ENCODE measurements at regions not wholly inside any gene's neighbourhood (a gene's known extent, or its start where the extent isn't known, plus 50 kb on each side); places are given as distances from the start of the nearest gene placed in this dataset.

DNA sequence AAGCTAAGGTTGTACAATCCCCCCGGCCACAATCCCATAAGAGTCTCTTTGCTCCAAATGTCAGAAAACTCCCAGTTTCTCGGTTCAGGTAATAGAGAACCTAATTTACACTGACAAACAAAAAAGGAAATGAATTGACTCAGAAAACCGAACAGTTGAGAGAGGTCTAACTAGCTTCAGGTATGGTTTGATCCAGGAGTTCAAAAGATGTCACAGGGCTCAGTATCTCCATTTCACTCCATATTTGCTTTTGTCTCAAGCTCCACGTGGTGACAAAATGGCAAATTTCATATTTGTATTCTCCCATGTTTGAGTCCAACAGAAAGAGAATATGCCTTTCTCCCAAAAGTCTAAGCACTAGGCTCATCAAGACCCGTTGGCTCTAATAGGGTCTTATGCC, 117.4 kb downstream of the AXIN2 start:
- DNase-seq (ENCODE audit: low read depth in 2 of 2): no peak

DNA sequence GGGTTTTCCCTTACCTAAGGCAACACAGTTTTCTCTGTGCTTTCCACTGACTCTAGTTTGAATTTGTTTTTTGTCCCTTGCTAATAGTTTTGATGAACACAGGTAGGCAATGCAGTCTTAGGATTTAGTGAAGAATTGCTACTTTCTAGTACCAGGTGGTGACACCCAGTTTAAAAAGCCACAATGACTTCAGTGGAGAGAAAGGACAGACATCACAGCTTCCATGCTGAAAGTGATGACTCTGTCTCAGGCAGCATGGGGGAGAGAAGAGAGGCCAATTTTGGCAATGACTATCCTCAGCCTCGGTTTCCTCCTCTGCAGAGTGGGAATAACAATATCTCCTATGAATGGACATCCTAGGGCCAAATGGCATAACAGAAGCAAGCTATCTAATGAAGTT, 118.8 kb downstream of the AXIN2 start:
- no peak for DNase-seq (ENCODE audit: low read depth in 2 of 2)

DNA sequence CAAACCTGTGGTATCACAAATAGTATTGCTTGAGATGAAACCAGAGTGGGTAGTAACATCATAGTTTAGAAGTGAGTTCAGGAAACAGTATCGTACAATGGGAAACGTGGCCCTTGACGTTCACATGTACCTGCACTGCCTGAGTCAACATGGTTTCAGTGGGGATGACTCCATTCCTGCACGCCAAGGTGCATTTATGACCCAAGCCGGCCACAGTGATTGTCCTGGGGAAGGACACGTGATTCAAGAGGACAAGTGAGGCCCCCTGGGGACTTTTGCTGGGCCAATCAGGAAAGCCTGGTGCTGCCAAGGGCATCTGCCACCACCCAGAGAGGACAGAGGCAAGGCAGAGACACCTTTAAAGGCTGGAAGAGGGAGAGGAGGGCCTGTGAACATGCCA, 119.2 kb downstream of the AXIN2 start:
- DNase-seq (ENCODE audit: low read depth in 2 of 2): no peak

DNA sequence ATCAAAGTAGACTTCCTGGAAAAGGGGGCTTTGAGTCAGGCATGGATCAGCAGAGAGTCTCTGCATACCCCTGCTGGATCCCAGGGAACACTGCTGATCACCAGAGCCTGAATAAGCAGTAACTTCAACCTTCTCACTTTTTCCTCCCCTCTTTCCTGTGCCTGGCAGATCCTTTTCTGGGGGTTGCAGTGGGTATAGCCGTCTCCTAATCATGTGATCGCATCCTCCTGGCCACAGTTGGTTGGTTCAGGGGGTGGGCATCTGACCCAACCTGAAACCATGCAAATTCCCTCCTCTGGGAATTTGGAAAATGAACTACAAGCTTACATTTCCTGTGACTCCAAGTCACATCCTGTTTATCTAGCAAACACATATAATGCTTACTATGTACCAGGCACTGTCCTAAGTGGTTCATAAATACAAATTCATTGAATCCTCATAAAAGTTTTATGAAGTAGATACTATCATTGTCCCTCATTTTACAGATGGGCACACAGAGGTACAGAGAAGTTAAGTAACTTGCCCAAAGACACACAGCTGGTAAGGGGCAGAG, 120.3 kb downstream of the AXIN2 start:
- no peak for DNase-seq (ENCODE audit: low read depth in 2 of 2)

DNA sequence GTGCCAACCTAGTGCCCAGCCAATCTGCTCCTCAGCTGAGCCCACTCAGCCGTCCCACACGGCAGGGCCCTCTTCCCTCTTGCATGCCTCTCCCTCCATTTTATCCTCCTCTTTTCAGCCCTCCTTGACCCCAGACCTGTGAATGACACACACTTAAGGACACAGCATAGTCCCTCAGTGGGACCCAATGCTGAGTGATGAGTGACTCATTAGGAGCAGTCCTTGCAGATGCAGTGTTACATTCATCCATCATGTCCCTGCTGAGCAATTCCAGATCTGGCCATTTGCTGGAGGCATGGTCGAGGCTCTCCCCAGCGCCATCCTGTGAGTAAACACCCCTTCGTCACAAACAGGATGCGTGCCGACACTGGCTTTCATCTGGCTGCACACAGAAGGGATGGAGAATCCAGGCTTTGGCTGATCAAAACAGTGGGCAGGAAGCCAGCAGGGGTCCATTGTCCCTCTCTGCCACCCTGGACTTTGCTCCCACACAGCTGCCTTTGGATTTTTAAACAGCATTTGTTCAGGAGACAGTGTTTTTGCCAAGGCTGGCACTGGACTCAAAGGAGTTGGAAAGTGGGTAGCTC, 122.6 kb downstream of the AXIN2 start:
- no peak for DNase-seq (ENCODE audit: low read depth in 2 of 2)

DNA sequence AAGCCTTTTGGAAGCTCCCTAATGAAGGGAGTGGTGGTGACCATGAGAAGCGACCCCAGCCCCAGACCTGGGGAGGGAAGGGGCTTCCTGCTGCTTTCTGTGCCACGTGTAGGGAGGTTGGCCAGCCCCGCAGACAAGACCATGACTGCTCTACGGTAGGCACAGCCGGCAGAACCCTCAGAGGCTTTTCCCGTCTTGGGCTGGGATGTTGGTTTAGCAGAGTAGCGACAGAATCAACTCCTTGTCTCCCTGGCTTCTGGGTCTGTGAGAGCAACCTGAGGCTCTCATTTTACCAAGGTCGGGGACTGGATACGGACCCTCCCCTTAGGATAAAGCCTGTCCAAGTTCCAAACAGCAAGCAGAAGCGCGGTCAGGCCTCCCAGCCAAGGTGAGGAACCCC, 123.3 kb downstream of the AXIN2 start:
- DNase-seq (ENCODE audit: low read depth in 2 of 2): no peak

DNA sequence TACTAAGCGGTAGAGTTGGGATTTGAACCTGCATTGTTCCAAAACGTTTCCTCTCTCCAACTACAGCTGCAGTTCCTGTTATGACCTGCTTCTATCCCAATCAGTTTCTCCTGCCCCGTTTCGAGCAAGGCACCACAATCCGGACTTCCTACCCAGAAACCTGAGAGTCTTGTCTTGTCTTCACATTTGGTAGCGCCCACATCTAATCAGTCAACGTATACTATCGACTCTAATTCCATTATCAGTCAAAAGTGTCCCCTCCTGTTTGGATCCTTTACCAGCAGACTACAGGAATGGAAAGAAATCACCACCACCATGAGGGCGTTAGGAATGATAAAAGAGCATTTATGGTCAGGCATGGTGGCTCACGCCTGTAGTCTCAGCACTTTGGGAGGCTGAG, 124.6 kb downstream of the AXIN2 start:
- no peak for DNase-seq (ENCODE audit: low read depth in 2 of 2)

DNA sequence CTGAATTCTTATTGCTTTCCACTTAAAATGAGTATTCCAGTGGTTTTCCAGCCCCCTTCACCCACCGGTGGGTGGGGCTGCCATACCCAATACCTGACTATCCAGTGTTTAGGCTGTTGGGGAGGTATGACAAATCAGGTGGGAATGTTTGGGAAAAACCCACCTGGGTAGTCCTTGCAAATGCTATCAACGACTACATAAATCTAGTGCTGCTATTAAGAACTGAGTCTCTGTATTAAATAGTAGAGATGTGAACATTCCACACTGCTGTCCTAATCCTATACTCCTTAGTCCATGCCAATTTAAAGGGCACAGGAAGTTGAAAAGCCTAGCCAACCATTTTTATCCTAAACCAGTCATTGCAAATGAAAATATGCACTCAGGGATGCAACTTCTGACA, 126.6 kb downstream of the AXIN2 start:
- DNase-seq (ENCODE audit: low read depth in 2 of 2): no peak

DNA sequence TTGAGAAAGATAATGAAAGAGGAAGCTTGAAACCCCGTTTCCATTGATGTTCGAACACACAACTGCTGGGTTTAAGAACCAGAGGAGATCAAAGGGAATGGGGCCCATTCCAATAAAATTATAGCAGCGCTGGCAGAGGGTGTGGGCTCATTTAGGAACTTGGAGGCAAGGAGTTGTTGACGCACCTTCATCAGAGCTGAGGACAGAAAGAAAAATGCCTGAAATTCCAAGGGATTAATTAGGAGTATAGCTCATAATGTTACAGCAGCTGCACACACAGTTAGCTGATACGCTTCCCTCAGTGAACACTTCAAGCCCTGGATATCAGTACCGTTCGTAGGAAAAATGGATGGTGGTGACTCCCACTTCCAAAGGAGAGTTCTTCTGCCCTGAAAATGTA, 127.2 kb downstream of the AXIN2 start:
- no peak for DNase-seq (ENCODE audit: low read depth in 2 of 2)

DNA sequence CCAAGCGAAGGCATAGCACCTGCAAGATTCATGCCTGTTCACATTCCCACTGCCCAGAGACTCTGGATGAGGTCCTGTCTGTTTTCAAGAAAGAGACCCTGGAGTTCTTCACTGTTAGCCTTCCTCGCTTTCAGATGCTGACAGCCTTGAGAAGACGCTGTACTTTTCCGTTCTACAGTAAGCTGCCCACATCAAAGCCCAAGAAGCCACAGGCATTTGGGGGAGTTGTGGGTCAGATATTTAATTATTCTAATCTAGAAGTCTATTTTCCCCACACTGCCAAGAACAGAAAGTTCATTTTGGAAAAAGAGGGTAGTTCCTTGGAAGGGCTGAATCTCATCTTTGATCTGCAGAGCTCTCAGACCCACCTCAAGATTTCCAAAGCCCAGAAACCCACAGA, 127.9 kb downstream of the AXIN2 start:
- DNase-seq (ENCODE audit: low read depth in 2 of 2): no peak

DNA sequence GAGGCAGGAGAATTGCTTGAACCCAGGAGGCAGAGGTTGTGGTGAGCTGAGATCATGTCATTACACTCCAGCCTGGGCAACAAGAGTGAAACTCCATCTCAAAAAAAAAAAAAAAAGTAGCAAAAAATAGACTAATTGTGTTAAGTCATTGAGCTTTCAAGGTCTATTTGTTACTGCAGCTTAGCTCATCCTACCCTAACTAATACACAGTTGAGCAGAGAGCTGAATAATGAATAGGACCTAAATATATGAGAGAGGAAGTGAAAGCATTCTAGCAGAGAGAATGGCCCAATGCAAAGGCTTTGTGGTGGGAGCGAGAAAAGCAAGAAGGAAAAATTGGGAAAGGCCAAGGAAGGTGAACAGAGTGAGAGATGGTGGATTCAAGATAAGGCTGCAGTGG, 128.3 kb downstream of the AXIN2 start:
- no peak for DNase-seq (ENCODE audit: low read depth in 2 of 2)

DNA sequence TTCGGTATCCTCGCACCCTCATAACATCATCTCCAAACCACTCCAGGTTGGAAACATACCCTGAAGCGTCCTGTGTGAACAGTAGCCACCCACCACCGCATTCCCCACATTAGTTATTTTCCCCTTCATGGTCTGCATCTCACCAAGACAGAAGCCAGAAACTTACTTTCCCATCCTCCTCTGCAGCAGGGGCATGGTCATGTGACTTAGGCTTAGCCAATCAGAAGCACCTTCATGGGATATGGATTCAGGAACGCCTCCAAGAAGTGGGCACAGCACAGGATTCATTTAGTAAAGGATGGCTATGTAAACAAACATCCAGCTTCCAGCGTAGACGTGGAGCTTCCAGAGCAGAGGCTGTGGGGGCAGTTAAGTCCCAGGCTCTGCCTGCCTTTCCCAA, 130.3 kb downstream of the AXIN2 start:
- DNase-seq (ENCODE audit: low read depth in 2 of 2): no peak

DNA sequence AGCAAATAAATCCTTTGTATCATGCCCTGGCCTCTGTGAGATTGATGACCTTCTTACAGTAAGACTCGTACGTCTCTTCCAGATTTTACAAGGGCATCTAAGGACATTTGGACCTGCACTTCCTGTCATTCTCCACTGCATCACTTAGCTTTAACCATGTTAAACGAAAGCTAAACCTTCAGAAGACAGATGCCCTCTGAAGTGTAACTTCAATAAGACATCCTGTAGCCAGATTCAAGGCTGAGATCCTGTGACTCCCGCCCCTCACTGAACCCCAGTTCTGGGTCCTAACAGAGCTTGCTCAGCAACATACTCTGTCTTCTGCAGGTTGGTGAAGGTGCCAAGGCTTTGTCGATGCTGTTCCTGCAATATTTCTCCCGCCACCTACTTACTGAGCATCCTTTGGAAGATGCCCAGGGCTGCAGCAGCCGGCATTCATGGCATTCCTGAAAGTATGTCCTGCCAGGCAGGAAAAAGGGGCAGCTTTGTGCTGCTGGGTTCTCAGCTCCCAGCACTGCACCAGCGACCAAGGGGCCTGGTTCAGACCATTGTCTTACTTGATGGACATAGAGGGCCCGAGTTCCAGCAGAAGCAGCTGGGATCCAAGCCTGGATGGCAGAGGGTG, 131.1 kb downstream of the AXIN2 start:
- DNase-seq (ENCODE audit: low read depth in 2 of 2): no peak

DNA sequence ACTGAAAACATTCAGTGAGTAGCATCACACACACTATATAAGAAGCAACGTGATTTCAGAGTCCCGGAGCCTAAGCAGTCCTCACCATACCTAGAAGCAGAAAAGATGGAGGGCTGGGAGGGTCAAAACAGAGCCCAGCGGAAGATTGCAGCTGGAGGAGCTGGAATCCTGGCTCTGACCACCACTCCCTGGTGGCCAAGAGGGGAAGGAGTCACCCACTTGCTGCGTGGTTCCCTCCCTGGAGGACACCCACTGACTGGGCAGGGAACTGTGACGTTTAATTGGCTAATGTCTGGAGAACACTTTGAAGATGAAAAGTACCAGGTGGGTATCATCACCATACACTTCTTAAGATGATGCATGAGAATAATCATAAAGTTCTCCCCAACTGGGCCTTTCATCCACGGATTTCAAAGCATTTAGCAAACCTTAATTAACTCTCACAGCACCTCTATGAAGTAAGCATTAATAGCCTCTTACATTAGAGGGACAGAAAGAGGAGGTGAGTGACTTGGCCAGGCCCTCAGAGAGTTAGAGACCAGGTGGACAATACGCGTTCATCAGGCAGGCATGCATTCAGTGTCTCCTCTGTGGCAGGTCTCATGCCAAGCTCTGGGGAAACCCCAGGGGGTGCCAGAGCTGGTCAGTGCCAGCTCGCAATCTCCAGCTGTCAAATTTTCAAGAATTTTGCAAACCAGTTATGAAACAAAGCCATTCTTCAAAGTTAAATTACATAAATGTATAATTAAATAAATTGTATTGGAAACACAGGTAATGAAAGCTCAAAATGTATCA, 137.9 kb downstream of the AXIN2 start:
- DNase-seq (ENCODE audit: low read depth in 2 of 2): no peak

DNA sequence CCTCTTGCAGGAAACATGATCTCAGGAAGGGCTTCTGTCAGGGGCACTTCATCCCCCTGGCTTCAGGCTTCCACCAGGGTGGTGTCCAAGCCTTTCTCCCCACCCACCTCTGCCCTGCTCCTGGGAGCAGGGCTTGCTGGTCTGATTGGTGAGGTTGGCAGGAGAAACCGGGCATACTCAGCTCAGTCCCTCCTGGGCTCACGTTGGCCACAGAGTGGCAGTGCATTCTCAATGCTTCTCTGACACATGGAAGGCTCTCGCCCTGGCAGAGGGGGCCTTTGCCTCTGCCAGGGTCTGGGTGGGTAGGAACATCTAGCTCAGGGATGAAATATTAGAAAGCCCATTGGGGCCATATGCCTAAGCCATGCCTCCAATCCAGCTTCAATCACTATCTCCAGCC, 142.8 kb downstream of the AXIN2 start:
- no peak for DNase-seq (ENCODE audit: low read depth in 2 of 2)

DNA sequence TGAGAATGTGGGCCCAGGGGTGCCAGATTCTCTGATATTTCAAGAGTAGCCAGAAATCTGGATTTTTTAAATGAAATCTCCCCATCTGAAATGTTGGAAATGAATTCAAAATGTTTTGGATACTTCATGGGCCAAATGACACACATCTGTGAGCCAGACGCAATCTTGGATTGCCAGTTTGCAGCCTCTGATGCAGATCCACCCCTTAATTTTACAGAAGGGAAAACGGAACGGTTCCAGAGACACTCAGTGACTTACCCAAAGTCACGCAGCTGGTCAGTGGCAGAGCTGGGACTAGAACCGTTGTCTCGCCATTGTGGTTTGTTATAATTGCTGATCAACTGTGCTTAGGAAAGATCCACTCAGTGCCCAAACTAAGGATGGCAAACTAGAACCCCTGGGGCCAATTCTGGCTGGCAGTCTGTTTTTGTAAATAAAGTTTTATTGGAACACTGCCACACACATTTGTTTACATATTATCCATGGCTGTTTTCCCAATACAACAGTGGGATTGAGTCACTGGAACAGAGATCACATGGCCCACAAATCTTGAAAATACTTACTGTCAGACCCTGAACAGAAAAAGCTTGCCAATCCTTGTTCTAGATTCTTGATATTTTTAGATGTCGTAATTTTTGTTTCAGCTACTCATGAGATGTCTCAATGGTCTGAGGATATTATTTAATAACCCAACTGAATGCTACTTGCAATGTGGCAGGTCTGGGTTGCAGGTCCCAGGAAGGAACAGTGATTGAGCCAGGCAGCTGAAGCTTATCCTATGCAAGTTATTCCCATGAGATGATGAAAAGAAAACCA, 143.8 kb downstream of the AXIN2 start:
- no peak for DNase-seq (ENCODE audit: low read depth in 2 of 2)

DNA sequence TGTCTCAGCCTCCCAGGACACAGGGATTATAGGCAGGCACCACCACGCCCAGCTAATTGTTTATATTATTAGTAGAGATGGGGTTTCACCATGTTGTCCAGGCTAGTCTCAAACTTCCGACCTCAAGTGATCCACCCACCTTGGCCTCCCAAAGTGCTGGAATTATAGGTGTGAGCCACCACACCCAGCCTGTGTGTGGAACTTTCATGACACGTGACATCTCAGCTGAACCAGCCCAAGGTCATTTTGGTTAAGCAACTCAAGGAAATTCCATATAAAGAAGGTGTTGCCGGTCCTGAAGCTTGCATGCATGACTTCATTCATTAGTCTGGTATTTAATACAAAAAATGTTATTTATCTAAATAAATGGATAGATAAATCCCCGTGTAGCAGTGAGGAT, 145.5 kb downstream of the AXIN2 start:
- no peak for DNase-seq (ENCODE audit: low read depth in 2 of 2)

DNA sequence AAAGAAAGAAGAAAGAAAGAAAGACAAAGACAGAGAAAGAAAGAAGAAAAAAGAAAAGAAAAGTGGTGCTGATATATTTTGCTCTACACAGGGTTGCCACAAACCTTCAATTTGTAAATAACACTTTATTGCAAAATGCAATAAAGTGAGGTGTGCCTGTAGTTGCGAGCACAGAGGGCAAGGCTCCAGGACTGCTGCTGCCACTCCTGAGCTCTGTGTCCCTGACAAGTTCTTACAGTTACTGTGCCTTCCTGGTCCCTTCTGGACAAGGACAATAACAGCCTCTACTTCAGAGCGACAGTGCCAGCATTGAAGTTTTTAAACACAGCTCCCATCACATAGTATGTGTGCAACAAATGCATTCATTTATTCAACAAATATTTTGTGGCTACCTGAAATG, 148.1 kb downstream of the AXIN2 start:
- no peak for DNase-seq (ENCODE audit: low read depth in 2 of 2)

DNA sequence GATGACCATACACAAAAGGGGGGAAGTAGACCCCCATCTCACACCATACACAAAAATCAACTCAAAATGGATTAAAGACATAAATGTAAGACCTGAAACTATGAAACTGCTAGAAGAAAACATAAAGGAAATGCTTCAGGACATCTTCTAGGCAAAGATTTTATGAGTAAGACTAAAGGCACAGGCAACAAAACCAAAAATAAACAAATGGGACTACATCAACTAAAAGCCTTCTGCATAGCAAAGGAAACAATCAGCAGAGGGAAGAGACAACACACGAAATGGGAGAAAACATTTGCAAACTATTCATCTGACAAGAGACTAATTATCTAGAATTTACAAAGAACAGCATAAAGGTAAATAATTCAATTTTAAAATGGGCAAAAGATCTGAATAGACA, 152.1 kb downstream of the AXIN2 start:
- DNase-seq (ENCODE audit: low read depth in 2 of 2): no peak

DNA sequence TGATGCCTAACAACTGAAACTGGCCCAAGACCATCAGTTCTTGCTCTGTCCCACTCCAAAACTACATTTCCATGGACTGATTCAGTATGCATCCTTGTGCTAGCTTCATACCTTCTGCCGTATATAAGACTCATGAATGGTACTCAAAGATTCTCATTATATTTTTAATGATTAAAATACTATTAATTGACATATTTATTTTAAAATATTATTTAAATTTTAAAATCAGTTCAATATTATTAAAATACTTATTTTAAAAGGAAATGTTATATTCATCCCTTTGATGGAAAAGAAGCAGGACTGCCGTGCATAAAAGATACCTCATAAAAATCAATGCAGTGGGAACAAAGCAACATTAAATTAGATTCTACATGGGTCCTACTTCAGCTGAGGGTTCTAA, 153.4 kb downstream of the AXIN2 start:
- DNase-seq (ENCODE audit: low read depth in 2 of 2): no peak

DNA sequence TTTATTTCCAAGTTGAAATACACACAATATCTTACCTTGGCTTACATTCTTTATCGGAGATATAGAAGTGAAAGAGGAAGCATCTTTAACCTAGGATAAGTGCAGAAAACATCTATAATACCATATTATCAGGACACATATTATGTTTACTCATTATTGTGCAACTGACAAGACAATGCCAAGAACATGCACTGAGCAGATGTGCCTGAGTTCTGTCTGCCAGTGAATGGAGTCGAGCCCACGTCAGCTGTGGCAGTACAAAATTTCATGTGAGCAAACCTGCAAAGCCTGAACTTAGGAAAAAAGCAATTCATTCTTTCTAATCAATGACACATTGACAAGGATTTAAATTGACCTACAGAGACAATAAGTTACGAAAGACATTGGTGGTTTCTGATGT, 154.4 kb downstream of the AXIN2 start:
- DNase-seq (ENCODE audit: low read depth in 2 of 2): no peak

DNA sequence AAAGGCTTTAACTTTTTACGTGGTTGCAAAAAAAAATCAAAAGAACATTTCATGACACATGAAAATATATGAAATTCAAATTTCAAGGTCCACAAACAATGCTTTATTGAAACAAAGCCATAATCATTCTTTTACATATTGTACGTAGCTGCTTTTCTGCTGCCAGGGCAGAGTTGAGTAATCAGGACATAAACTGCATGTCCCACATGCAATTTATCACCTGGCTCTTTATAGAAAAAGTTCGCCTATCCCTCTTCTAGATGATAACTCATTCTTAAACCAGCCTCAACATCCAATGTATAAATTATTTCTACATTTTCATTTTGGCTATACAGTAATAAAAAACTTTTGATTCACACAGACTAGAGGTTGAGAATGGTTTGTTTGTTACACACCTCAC, 154.9 kb downstream of the AXIN2 start:
- no peak for DNase-seq (ENCODE audit: low read depth in 2 of 2)

All from stimulated activated CD4-positive, alpha-beta T cell treated with anti-CD3 and anti-CD28 coated beads, Interleukin-1b, Interleukin-23, amount 100 ng/mL, for 1 hour (primary cell).